Central memory CD8-positive, alpha-beta T cell (primary cell): ENCODE measurements at regions not wholly inside any gene's neighbourhood (a gene's known extent, or its start where the extent isn't known, plus 50 kb on each side); places are given as distances from the start of the nearest gene placed in this dataset.
"Not testable (repeated sequence)": the region's sequence is repeated elsewhere in the genome, so short reads cannot be mapped to it uniquely, and the experiment has no call there.

Experiments used
- ATAC-seq: fragments of 150-1000 bp; cut with Tn5 transposase; replicated peaks from 2 replicates; pipeline ENCODE4 v1.10.0; 2022; ENCODE audit warnings: mild to moderate bottlenecking, moderate FRiP score, moderate number of reproducible peaks; ENCODE audit not compliant: poor library complexity, severe bottlenecking; ENCODE audit errors: extremely low read depth
- DNase-seq, 2 donors: peaks; one replicate each; pipeline ENCODE4 v3.0.0; 2021; ENCODE audit warnings: low spot score in 2 of 2
- H3K27ac Mint-ChIP-seq: one replicate; pipeline ENCODE4 v1.8.0; 2022; ENCODE audit warnings: low read depth, mild to moderate bottlenecking, moderate library complexity, mixed read lengths
- H3K27me3 Mint-ChIP-seq: one replicate; pipeline ENCODE4 v1.8.0; 2022; ENCODE audit warnings: mixed read lengths
- H3K36me3 Mint-ChIP-seq: one replicate; pipeline ENCODE4 v1.8.0; 2022; ENCODE audit warnings: mild to moderate bottlenecking, moderate library complexity, mixed read lengths; ENCODE audit not compliant: insufficient read depth
- H3K4me1 Mint-ChIP-seq: one replicate; pipeline ENCODE4 v1.8.0; 2022; ENCODE audit warnings: mixed read lengths
- H3K4me3 Mint-ChIP-seq: one replicate; pipeline ENCODE4 v1.8.0; 2022; ENCODE audit warnings: mild to moderate bottlenecking, moderate library complexity, mixed read lengths
- H3K9me3 Mint-ChIP-seq: one replicate; pipeline ENCODE4 v1.8.0; 2022; ENCODE audit warnings: mixed read lengths

- not testable (repeated sequence) for ATAC-seq, H3K27me3 Mint-ChIP-seq, H3K9me3 Mint-ChIP-seq, H3K27ac Mint-ChIP-seq, H3K36me3 Mint-ChIP-seq, DNase-seq, H3K4me1 Mint-ChIP-seq, H3K4me3 Mint-ChIP-seq
These were observed 140.9 kb upstream of the GOLGA6L4 start for GRCh38 chr15:84094720-84095119.

GRCh38 chr15:84097053-84097452 lies 138.5 kb upstream of the GOLGA6L4 start:
- H3K9me3 Mint-ChIP-seq, ATAC-seq, H3K36me3 Mint-ChIP-seq, H3K27ac Mint-ChIP-seq, H3K4me3 Mint-ChIP-seq, H3K4me1 Mint-ChIP-seq, H3K27me3 Mint-ChIP-seq, DNase-seq: not testable (repeated sequence)

- H3K36me3 Mint-ChIP-seq, result no peaks in the 10 kb centered on the region
- H3K4me3 Mint-ChIP-seq, result no peak overlapping the region
- H3K4me1 Mint-ChIP-seq, result no peaks in the 10 kb centered on the region
- no peak overlapping the region for H3K27ac Mint-ChIP-seq
- peaks cover 24% of the 10 kb centered on the region for H3K27me3 Mint-ChIP-seq
- no peak for DNase-seq
- H3K9me3 Mint-ChIP-seq, result no peaks in the 10 kb centered on the region
- ATAC-seq, result no peak
These were observed 137.0 kb upstream of the GOLGA6L4 start for GRCh38 chr15:84098604-84099003.

- Mint-ChIP-seq H3K36me3 (no peaks in the 10 kb centered on the region), H3K27ac (no peak overlapping the region), H3K4me3 (no peak overlapping the region), H3K4me1 (no peaks in the 10 kb centered on the region), H3K27me3 (peaks cover 30% of the 10 kb centered on the region), H3K9me3 (no peaks in the 10 kb centered on the region)
- ATAC-seq (no peak), DNase-seq (no peak)
These were observed 136.4 kb upstream of the GOLGA6L4 start for GRCh38 chr15:84099181-84099580.

- Mint-ChIP-seq H3K36me3 (peaks cover 2% of the 10 kb centered on the region), H3K4me3 (no peak overlapping the region), H3K27me3 (peaks cover 35% of the 10 kb centered on the region), H3K27ac (no peak overlapping the region), H3K4me1 (no peaks in the 10 kb centered on the region), H3K9me3 (no peaks in the 10 kb centered on the region)
- no peak for DNase-seq
- ATAC-seq, result no peak
These were observed 132.2 kb upstream of the GOLGA6L4 start for GRCh38 chr15:84103345-84103744.

GRCh38 chr15:84104853-84105252 lies 130.7 kb upstream of the GOLGA6L4 start:
- Mint-ChIP-seq H3K27ac (no peak overlapping the region), H3K4me1 (no peaks in the 10 kb centered on the region)

GRCh38 chr15:84108728-84109127 lies 126.8 kb upstream of the GOLGA6L4 start:
- no peaks in the 10 kb centered on the region for H3K9me3 Mint-ChIP-seq
- no peak overlapping the region for H3K27ac Mint-ChIP-seq
- H3K4me1 Mint-ChIP-seq, result no peaks in the 10 kb centered on the region
- H3K36me3 Mint-ChIP-seq, result peaks cover 2% of the 10 kb centered on the region
- H3K4me3 Mint-ChIP-seq, result no peak overlapping the region
- peaks cover 42% of the 10 kb centered on the region for H3K27me3 Mint-ChIP-seq
- DNase-seq (no peak), ATAC-seq (no peak)

More at GRCh38 chr15:84104853-84105252, 130.7 kb upstream of the GOLGA6L4 start:
- Mint-ChIP-seq H3K27me3 (peaks cover 50% of the 10 kb centered on the region), H3K4me3 (no peak overlapping the region), H3K36me3 (peaks cover 2% of the 10 kb centered on the region), H3K9me3 (no peaks in the 10 kb centered on the region)
- DNase-seq (no peak), ATAC-seq (no peak)

- no peak overlapping the region for H3K4me3 Mint-ChIP-seq
These were observed 124.0 kb upstream of the GOLGA6L4 start for GRCh38 chr15:84111575-84111974.

GRCh38 chr15:84112025-84112424 lies 123.5 kb upstream of the GOLGA6L4 start:
- no peaks in the 10 kb centered on the region for H3K4me1 Mint-ChIP-seq
- DNase-seq, result no peak
- no peak overlapping the region for H3K4me3 Mint-ChIP-seq
- H3K27ac Mint-ChIP-seq, result no peak overlapping the region
- ATAC-seq, result no peak
- H3K36me3 Mint-ChIP-seq, result no peaks in the 10 kb centered on the region
- H3K27me3 Mint-ChIP-seq, result peaks cover 52% of the 10 kb centered on the region
- no peaks in the 10 kb centered on the region for H3K9me3 Mint-ChIP-seq

More at GRCh38 chr15:84111575-84111974, 124.0 kb upstream of the GOLGA6L4 start:
- H3K36me3 Mint-ChIP-seq, result no peaks in the 10 kb centered on the region
- H3K27ac Mint-ChIP-seq, result no peak overlapping the region
- no peaks in the 10 kb centered on the region for H3K9me3 Mint-ChIP-seq
- H3K27me3 Mint-ChIP-seq, result peaks cover 49% of the 10 kb centered on the region
- no peaks in the 10 kb centered on the region for H3K4me1 Mint-ChIP-seq
- no peak for DNase-seq
- ATAC-seq, result no peak

GRCh38 chr15:84113919-84114318 lies 121.7 kb upstream of the GOLGA6L4 start:
- H3K9me3 Mint-ChIP-seq, result no peaks in the 10 kb centered on the region
- no peak for ATAC-seq
- H3K4me1 Mint-ChIP-seq, result no peaks in the 10 kb centered on the region
- no peak overlapping the region for H3K27ac Mint-ChIP-seq
- DNase-seq, result no peak
- H3K36me3 Mint-ChIP-seq, result no peaks in the 10 kb centered on the region
- no peak overlapping the region for H3K4me3 Mint-ChIP-seq
- H3K27me3 Mint-ChIP-seq, result peaks cover 61% of the 10 kb centered on the region

- not testable (repeated sequence) for H3K36me3 Mint-ChIP-seq, H3K9me3 Mint-ChIP-seq, H3K27ac Mint-ChIP-seq, H3K4me1 Mint-ChIP-seq, H3K4me3 Mint-ChIP-seq, DNase-seq, ATAC-seq
- H3K27me3 Mint-ChIP-seq, result peaks cover 61% of the 10 kb centered on the region
These were observed 120.9 kb upstream of the GOLGA6L4 start for GRCh38 chr15:84114680-84115079.

GRCh38 chr15:84119351-84119750 lies 116.2 kb upstream of the GOLGA6L4 start:
- not testable (repeated sequence) for H3K27ac Mint-ChIP-seq, DNase-seq, H3K9me3 Mint-ChIP-seq, H3K4me3 Mint-ChIP-seq, H3K36me3 Mint-ChIP-seq, H3K4me1 Mint-ChIP-seq, ATAC-seq
- H3K27me3 Mint-ChIP-seq, result peaks cover 59% of the 10 kb centered on the region

GRCh38 chr15:84120903-84121302 lies 114.7 kb upstream of the GOLGA6L4 start:
- not testable (repeated sequence) for H3K9me3 Mint-ChIP-seq, H3K4me3 Mint-ChIP-seq

GRCh38 chr15:84128706-84129105 lies 106.9 kb upstream of the GOLGA6L4 start:
- not testable (repeated sequence) for ATAC-seq, H3K4me3 Mint-ChIP-seq, H3K36me3 Mint-ChIP-seq, H3K4me1 Mint-ChIP-seq, DNase-seq, H3K27ac Mint-ChIP-seq, H3K9me3 Mint-ChIP-seq
- peaks cover 48% of the 10 kb centered on the region for H3K27me3 Mint-ChIP-seq

More at GRCh38 chr15:84120903-84121302, 114.7 kb upstream of the GOLGA6L4 start:
- not testable (repeated sequence) for H3K4me1 Mint-ChIP-seq, H3K36me3 Mint-ChIP-seq, H3K27ac Mint-ChIP-seq, ATAC-seq, DNase-seq
- peaks cover 68% of the 10 kb centered on the region for H3K27me3 Mint-ChIP-seq
